ENCODE measurements at regions not wholly inside any gene's neighbourhood (a gene's known extent, or its start where the extent isn't known, plus 50 kb on each side); places are given as distances from the start of the nearest gene placed in this dataset.

DNA sequence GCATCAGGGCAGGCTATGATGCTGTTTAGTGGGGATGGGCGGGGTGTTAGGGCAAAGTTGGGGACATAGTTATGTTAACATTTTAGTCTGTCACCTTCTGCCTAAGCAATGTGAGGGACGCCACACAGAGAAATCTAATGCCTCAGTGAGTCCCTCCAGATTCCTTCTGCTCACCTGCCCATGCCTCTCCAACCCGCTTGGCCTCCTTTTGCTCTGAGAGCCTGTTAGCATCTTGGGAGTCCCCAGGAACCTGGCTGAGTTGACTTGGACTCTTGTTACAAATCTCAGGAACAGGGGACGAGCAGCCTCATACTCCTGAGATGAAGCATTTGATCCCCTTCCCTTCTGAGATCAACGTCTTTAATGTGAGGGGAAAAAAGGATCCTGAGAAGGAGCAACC is 336.8 kb downstream of the CCSER2 start:
- no peak for TF ChIP-seq POLR2A (IDR thresholded peaks at IDR 0.05)
- TF ChIP-seq, protein P1, sequence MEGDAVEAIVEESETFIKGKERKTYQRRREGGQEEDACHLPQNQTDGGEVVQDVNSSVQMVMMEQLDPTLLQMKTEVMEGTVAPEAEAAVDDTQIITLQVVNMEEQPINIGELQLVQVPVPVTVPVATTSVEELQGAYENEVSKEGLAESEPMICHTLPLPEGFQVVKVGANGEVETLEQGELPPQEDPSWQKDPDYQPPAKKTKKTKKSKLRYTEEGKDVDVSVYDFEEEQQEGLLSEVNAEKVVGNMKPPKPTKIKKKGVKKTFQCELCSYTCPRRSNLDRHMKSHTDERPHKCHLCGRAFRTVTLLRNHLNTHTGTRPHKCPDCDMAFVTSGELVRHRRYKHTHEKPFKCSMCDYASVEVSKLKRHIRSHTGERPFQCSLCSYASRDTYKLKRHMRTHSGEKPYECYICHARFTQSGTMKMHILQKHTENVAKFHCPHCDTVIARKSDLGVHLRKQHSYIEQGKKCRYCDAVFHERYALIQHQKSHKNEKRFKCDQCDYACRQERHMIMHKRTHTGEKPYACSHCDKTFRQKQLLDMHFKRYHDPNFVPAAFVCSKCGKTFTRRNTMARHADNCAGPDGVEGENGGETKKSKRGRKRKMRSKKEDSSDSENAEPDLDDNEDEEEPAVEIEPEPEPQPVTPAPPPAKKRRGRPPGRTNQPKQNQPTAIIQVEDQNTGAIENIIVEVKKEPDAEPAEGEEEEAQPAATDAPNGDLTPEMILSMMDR (IDR thresholded peaks at IDR 0.05), result no peak

All from lower leg skin (tissue), 3 donors.